ENCODE measurements at regions not wholly inside any gene's neighbourhood (a gene's known extent, or its start where the extent isn't known, plus 50 kb on each side); places are given as distances from the start of the nearest gene placed in this dataset.
"Not testable (repeated sequence)": the region's sequence is repeated elsewhere in the genome, so short reads cannot be mapped to it uniquely, and the experiment has no call there.

- H3K27ac ChIP-seq; H3K9me3 ChIP-seq (ENCODE audit: low read depth); H3K36me3 ChIP-seq (ENCODE audit: low read depth); H3K9ac ChIP-seq; H3F3A ChIP-seq (ENCODE audit: insufficient read depth); H3K4me1 ChIP-seq (ENCODE audit: insufficient read depth); in situ Hi-C loops (cut with MboI); H3K4me3 ChIP-seq; H4K20me1 ChIP-seq (ENCODE audit: insufficient read depth); H3K4me2 ChIP-seq (ENCODE audit: unreplicated experiment); H3K9me2 ChIP-seq (ENCODE audit: insufficient read depth); H2AFZ ChIP-seq; H3K27me3 ChIP-seq (replicated peaks; ENCODE audit: insufficient read depth); H3K79me2 ChIP-seq (ENCODE audit: insufficient read depth); DNase-seq: not testable (repeated sequence)
Observed at GRCh38 chr2:87667027-87667426, 80.9 kb upstream of the PLGLB2 start.

GRCh38 chr2:87668361-87668760 lies 79.5 kb upstream of the PLGLB2 start:
- H2AFZ ChIP-seq; H3K9ac ChIP-seq; H3K9me3 ChIP-seq (ENCODE audit: low read depth); H4K20me1 ChIP-seq (ENCODE audit: insufficient read depth); H3K4me3 ChIP-seq; H3K27me3 ChIP-seq (replicated peaks; ENCODE audit: insufficient read depth); H3K9me2 ChIP-seq (ENCODE audit: insufficient read depth); H3K4me1 ChIP-seq (ENCODE audit: insufficient read depth); DNase-seq; H3K27ac ChIP-seq; H3K36me3 ChIP-seq (ENCODE audit: low read depth); in situ Hi-C loops (cut with MboI); H3F3A ChIP-seq (ENCODE audit: insufficient read depth); H3K4me2 ChIP-seq (ENCODE audit: unreplicated experiment); H3K79me2 ChIP-seq (ENCODE audit: insufficient read depth): not testable (repeated sequence)
- WGBS, 2 experiments (ENCODE audit: low coverage in 1 of 2, low lambda C conversion rate in 2 of 2, missing lambda C conversion rate in 2 of 2): no CpG with 5 or more reads among the region's 5 CpGs

- H3K9me3 ChIP-seq (ENCODE audit: low read depth); H3K4me1 ChIP-seq (ENCODE audit: insufficient read depth); H3K4me2 ChIP-seq (ENCODE audit: unreplicated experiment); H3K4me3 ChIP-seq; H3K27ac ChIP-seq; H3K79me2 ChIP-seq (ENCODE audit: insufficient read depth); H3K9me2 ChIP-seq (ENCODE audit: insufficient read depth); in situ Hi-C loops (cut with MboI); DNase-seq; H3K9ac ChIP-seq; H4K20me1 ChIP-seq (ENCODE audit: insufficient read depth); H2AFZ ChIP-seq; H3K27me3 ChIP-seq (replicated peaks; ENCODE audit: insufficient read depth); H3F3A ChIP-seq (ENCODE audit: insufficient read depth); H3K36me3 ChIP-seq (ENCODE audit: low read depth): not testable (repeated sequence)
- whole genome bisulfite sequencing, 2 experiments (ENCODE audit: low coverage in 1 of 2, low lambda C conversion rate in 2 of 2, missing lambda C conversion rate in 2 of 2): 88 to 91% methylated on average over 6 to 8 of the region's 8 CpGs
Observed at GRCh38 chr2:87669633-87670231, 78.2 kb upstream of the PLGLB2 start.

- H2AFZ ChIP-seq; H3K79me2 ChIP-seq (ENCODE audit: insufficient read depth); H3K27ac ChIP-seq; DNase-seq; H3K9me3 ChIP-seq (ENCODE audit: low read depth); H3K4me2 ChIP-seq (ENCODE audit: unreplicated experiment); H3K4me3 ChIP-seq; H3K4me1 ChIP-seq (ENCODE audit: insufficient read depth); H3K27me3 ChIP-seq (replicated peaks; ENCODE audit: insufficient read depth); H3K36me3 ChIP-seq (ENCODE audit: low read depth); H4K20me1 ChIP-seq (ENCODE audit: insufficient read depth); in situ Hi-C loops (cut with MboI); H3K9me2 ChIP-seq (ENCODE audit: insufficient read depth); H3K9ac ChIP-seq; H3F3A ChIP-seq (ENCODE audit: insufficient read depth): not testable (repeated sequence)
- 78 to 79% methylated on average over 3 to 4 of the region's 4 CpGs for WGBS, 2 experiments (ENCODE audit: low coverage in 1 of 2, low lambda C conversion rate in 2 of 2, missing lambda C conversion rate in 2 of 2)
Observed at GRCh38 chr2:87672404-87672803, 75.5 kb upstream of the PLGLB2 start.

- H3K79me2 ChIP-seq (ENCODE audit: insufficient read depth); H2AFZ ChIP-seq; H3K36me3 ChIP-seq (ENCODE audit: low read depth); DNase-seq; H3K9me3 ChIP-seq (ENCODE audit: low read depth); H3K4me2 ChIP-seq (ENCODE audit: unreplicated experiment); H4K20me1 ChIP-seq (ENCODE audit: insufficient read depth); H3K27me3 ChIP-seq (replicated peaks; ENCODE audit: insufficient read depth); H3K4me3 ChIP-seq; H3K4me1 ChIP-seq (ENCODE audit: insufficient read depth); H3K27ac ChIP-seq; in situ Hi-C loops (cut with MboI); H3K9me2 ChIP-seq (ENCODE audit: insufficient read depth); H3K9ac ChIP-seq; H3F3A ChIP-seq (ENCODE audit: insufficient read depth): not testable (repeated sequence)
- 100% methylated on average over 1 of the region's 2 CpGs for WGBS, 2 experiments (ENCODE audit: low coverage in 1 of 2, low lambda C conversion rate in 2 of 2, missing lambda C conversion rate in 2 of 2)
Observed at GRCh38 chr2:87674729-87675128, 73.2 kb upstream of the PLGLB2 start.

GRCh38 chr2:87675487-87675886 lies 72.4 kb upstream of the PLGLB2 start:
- H3K27ac ChIP-seq; H2AFZ ChIP-seq; H3K4me2 ChIP-seq (ENCODE audit: unreplicated experiment); H3K4me3 ChIP-seq; H3K9me2 ChIP-seq (ENCODE audit: insufficient read depth); H3K36me3 ChIP-seq (ENCODE audit: low read depth); H3K79me2 ChIP-seq (ENCODE audit: insufficient read depth); H3K9ac ChIP-seq; H3K4me1 ChIP-seq (ENCODE audit: insufficient read depth); H4K20me1 ChIP-seq (ENCODE audit: insufficient read depth); H3K9me3 ChIP-seq (ENCODE audit: low read depth); H3F3A ChIP-seq (ENCODE audit: insufficient read depth); H3K27me3 ChIP-seq (replicated peaks; ENCODE audit: insufficient read depth); in situ Hi-C loops (cut with MboI): not testable (repeated sequence)
- DNase-seq: peak; percentile 1
- 21 to 37% methylated on average over 4 to 5 of the region's 7 CpGs for WGBS, 2 experiments (ENCODE audit: low coverage in 1 of 2, low lambda C conversion rate in 2 of 2, missing lambda C conversion rate in 2 of 2)

- H3K4me2 ChIP-seq (ENCODE audit: unreplicated experiment); H3K36me3 ChIP-seq (ENCODE audit: low read depth); H3F3A ChIP-seq (ENCODE audit: insufficient read depth); H3K9me2 ChIP-seq (ENCODE audit: insufficient read depth); in situ Hi-C loops (cut with MboI); H4K20me1 ChIP-seq (ENCODE audit: insufficient read depth); H3K79me2 ChIP-seq (ENCODE audit: insufficient read depth); H3K27ac ChIP-seq; DNase-seq; H3K4me1 ChIP-seq (ENCODE audit: insufficient read depth); H3K27me3 ChIP-seq (replicated peaks; ENCODE audit: insufficient read depth); H3K9ac ChIP-seq; H2AFZ ChIP-seq; H3K9me3 ChIP-seq (ENCODE audit: low read depth); H3K4me3 ChIP-seq: not testable (repeated sequence)
- WGBS, 2 experiments (ENCODE audit: low coverage in 1 of 2, low lambda C conversion rate in 2 of 2, missing lambda C conversion rate in 2 of 2): 83% methylated on average over 1 of the region's 5 CpGs; no CpG with 5 or more reads in 1 of the 2 experiments
Observed at GRCh38 chr2:87677421-87677923, 70.4 kb upstream of the PLGLB2 start.

GRCh38 chr2:87678742-87679173 lies 69.1 kb upstream of the PLGLB2 start:
- H3K9me3 ChIP-seq (ENCODE audit: low read depth); H3K4me3 ChIP-seq; H4K20me1 ChIP-seq (ENCODE audit: insufficient read depth); H3K79me2 ChIP-seq (ENCODE audit: insufficient read depth); H3K9me2 ChIP-seq (ENCODE audit: insufficient read depth); H3K27ac ChIP-seq; H2AFZ ChIP-seq; H3K27me3 ChIP-seq (replicated peaks; ENCODE audit: insufficient read depth); H3K9ac ChIP-seq; DNase-seq; H3K36me3 ChIP-seq (ENCODE audit: low read depth); H3K4me1 ChIP-seq (ENCODE audit: insufficient read depth); H3K4me2 ChIP-seq (ENCODE audit: unreplicated experiment); in situ Hi-C loops (cut with MboI); H3F3A ChIP-seq (ENCODE audit: insufficient read depth): not testable (repeated sequence)
- 83 to 96% methylated on average over 3 to 6 of the region's 6 CpGs for WGBS, 2 experiments (ENCODE audit: low coverage in 1 of 2, low lambda C conversion rate in 2 of 2, missing lambda C conversion rate in 2 of 2)
